ENCODE measurements at regions not wholly inside any gene's neighbourhood (a gene's known extent, or its start where the extent isn't known, plus 50 kb on each side); places are given as distances from the start of the nearest gene placed in this dataset.

GRCh38 chr4:103415801-103416200, 217.7 kb upstream of the CENPE start:
- TF ChIP-seq CTCF (IDR thresholded peaks at IDR 0.05) (no peak), ZFX (IDR thresholded peaks at IDR 0.05; ENCODE audit: borderline replicate concordance) (no peak)

All from 22Rv1 (cell line).